HG02763 (cell line): ENCODE measurements at regions not wholly inside any gene's neighbourhood (a gene's known extent, or its start where the extent isn't known, plus 50 kb on each side); places are given as distances from the start of the nearest gene placed in this dataset.

Experiments
- ATAC-seq: cut with Tn5 transposase; IDR thresholded peaks from one replicate; pipeline ENCODE4 v1.9.1; 2021; ENCODE audit warnings: mild to moderate bottlenecking, moderate library complexity; ENCODE audit not compliant: unreplicated experiment

DNA sequence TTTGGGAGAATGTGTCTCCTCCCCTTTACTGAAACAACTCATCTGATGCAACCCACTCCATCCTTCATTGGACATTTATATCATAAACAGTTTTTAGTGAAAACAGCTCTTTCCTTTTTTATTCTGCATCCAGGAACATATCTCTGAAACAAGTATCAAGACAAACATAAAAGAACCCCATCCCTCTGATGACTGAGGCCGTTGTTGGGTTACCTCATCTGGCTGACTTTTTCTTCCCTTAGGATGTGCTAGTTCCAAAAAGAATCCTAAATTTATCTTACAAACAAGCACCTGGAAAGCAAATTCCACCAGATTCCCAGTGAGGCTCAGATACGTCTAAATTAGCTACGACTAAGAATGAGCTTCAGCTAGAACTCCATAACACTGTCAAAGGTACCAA lies 483.7 kb upstream of the INTU start:
- no peak for ATAC-seq

DNA sequence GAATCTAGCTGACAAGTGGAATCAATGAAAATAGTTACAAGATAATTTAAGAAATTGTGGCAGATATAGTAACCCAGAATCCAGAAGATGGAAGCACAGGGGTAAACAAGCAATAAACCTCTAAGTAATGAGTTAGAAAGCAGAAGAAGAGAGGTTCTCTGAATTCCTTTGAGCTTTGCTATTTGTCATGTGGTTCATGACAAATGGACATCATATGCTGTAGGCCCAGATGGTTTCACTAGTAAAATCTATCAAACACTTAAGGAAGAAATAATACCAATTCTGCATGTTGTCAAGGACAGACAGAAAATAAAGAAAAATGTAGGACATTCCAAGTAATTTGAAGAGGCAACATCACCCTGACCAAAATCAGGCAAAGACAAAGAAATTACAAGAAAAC lies 480.8 kb upstream of the INTU start:
- ATAC-seq = no peak

DNA sequence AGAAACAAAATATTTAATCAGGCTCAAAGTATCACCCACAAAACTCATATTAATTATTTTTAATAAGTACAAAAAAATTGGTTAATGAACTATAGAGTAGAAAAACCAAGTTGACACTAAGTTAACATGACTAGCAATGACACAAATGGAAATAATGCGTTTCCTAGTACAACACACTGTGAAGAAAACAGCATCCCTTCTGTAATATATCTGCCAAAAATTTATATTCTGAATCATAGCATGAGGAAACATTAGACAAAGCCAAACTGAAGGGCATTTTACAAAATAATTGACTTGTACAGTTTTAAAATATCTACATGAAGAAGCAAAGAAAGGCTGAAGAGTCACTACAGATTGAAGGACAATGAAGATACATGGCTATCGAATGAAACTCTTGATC lies 477.6 kb upstream of the INTU start:
- no peak for ATAC-seq

DNA sequence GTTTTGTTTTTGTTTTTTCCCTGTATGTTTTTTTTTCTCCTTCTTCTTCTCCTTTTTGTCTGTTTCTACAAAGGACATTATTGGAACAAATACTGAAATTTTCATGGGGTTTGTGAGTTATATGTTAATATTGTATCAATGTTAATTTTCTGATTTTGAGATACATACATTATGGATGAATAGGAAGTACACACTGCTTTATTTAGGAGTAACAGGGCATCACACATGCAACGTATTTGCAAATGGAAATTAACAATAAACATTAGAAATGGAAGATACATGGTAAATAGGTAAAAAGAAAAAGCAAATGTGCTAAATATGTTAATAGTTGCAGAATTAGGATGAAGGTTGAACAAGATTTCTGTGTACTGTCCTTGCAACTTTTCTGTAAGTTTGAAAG lies 477.2 kb upstream of the INTU start:
- no peak for ATAC-seq

DNA sequence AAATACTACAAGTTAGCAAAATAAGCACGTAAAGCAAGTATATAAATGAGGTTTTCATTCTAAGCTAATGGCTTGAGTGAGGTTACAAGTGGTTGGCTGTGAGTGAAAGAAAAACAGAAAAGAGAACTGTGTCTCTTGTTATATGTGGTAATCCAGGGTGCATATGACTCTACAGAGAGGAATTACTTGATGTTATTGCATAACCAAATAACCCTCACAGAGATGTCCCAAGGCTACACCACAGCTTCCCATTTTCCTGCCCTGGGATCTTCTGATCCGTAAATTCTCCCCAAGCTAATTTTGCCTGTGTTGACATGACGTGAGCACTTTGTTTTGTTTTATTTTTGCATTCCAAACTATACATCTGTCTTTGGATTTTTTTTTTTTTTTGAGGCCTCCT lies 470.0 kb upstream of the INTU start:
- ATAC-seq = no peak

DNA sequence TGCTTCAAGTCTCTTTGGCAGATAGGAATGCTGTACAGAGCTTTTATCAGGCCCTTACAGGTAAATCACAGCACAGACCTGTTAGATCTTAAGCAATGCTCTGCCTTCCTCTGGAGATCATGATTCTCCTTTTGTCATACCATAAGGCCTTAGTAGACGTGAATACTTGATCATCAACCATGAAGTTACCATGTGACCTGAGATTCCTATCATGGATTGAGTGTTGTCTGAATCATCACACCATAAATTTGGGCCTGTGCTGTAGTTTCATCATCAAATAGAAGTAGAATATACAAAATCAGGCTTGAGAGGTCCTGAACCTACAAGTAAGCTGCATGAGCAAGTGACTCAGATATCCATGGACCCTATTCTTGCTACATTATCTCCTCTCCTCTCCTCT lies 466.8 kb upstream of the INTU start:
- ATAC-seq = no peak

DNA sequence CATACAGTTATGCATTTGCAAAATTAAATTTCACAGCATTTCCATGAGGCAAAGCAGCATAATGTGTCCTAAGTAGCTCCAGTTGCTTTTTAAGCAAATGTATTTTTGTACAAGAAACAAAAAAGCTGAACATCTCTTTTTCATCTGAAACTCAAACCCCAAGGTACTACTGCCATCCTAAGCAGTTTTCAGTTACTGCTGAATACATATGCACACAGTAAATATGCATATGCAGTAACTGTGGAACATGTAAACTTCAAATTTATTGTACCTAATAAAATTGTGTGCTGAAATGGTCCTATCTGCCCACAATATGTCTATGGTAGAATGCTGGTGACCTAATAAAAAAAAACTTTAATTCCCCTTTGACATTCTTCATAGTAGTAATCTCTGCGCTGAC lies 458.6 kb upstream of the INTU start:
- ATAC-seq = no peak

DNA sequence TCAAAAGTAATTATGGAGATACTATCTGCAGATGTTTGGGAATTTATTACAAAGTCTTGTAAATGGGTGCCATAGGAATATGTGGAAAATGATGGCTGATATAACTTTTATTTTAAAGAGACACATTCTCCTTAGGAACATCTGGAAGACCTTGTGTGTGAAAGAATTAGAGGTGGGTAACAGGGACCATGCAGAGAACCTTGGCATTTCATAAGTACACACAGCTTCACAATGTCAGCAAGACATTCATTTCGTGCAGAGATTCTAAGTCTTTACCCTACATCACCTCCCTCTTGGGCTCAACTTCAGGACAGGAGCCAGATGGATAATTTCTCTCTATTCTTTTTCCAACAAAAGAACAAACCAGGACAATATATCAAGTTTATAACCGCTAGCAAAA lies 458.1 kb upstream of the INTU start:
- no peak for ATAC-seq

DNA sequence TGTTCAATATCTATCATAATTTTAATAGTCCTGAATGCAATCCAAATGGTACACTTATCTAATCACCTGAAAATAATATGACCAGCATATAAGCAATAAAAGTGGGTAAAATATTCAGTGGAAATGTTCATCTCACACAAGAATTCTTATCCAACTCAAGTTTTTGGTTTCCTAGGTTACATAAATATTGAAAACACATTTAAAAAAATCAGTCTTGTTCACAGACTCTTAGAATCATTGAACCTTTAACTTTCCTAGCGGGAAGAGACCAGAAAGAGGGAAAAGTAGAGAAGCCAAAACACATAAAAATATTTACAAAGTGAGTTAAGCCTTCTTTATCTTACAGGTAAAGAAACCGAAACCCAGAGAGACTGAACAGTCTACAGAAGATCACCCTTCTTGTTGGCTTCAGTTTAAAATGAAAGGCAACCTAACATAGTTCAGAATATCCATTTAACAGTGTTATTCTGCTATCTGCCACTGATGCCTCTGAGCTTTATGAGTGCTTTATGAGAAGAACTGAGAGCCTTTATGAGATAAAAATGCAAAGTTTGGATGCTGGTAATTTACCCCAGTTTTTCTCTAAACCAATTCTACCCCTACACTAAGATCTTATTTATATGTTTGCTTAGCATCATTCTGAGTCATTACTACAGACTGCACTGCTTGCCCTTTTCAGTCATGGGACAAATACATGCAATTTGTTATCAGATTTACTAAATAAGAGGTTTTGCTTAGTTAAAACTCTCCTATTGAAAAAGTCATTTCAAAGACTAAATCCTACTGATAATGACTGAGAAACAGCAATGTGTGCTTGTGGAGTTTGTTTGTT lies 453.3 kb upstream of the INTU start:
- ATAC-seq = no peak

DNA sequence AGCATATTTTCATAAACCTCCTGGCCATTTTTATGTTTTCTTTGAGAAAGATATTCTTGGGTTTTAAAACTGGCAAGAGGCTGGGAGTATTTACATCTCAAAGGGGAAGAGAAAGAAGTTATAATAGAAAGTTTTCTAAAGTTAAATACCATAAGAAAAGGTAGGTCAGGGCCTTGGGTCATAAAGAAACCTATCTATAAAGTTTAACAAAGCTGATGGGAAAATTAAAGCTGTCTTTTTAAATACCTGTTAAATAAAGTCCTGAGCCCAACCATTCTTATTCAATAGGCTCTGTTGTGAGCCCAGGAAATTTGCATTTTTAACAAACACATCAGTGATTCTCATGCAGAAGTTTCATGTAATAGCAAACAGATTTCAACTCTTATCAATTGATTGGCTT lies 451.8 kb upstream of the INTU start:
- ATAC-seq = no peak

DNA sequence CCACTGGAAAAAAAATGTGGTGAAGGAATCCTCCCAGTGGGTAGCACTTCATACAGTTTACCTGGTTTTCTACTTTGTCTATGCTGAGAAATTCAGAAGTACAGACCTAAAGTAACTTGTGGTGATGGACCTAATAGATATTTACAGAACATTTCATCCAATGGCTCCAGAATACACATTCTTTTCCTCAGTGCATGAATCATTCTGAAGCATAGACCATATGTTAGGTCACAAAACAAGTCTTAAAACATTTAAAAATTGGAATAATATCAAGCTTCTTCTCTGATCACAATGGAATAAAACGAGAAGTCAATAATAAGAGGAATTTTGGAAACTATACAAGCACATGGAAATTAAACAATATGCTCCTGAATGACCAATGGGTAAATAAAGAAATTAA lies 450.1 kb upstream of the INTU start:
- ATAC-seq = no peak

DNA sequence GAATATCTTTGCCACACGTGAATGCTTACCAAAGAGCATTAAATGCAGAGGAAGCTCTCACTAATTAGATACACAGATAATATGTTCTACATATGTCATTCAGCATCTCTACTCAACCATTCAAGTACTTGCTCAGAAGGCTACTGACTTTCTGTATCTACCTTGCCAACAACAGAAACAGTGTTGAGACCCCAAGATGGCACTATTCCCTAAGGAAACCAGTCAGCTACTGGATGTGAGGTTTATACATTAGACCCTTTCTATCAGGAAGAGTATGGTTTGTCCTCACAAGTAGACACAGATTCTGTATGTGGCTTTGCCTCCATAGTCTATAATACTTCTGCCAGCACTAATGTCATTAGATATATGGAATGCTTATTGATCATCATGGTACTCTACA lies 443.9 kb upstream of the INTU start:
- no peak for ATAC-seq

DNA sequence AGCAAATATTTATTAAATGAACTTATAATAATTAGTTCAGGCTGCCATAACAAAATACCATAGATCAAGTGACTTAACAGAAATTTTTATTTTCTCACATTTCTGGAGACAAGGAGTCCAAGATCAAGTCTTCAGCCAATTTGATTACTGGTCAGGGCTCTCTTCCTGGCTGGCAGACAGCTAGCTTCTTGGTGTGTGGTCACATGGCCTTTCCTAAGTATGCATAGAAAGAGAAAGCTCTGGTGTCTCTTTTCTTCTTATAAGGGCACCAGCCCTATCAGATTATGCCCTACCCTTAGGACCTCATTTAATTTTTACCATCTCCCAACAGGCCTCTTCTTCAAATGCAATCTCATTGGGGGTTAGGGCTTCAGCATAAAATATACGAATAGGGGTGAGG lies 438.5 kb upstream of the INTU start:
- ATAC-seq = no peak

DNA sequence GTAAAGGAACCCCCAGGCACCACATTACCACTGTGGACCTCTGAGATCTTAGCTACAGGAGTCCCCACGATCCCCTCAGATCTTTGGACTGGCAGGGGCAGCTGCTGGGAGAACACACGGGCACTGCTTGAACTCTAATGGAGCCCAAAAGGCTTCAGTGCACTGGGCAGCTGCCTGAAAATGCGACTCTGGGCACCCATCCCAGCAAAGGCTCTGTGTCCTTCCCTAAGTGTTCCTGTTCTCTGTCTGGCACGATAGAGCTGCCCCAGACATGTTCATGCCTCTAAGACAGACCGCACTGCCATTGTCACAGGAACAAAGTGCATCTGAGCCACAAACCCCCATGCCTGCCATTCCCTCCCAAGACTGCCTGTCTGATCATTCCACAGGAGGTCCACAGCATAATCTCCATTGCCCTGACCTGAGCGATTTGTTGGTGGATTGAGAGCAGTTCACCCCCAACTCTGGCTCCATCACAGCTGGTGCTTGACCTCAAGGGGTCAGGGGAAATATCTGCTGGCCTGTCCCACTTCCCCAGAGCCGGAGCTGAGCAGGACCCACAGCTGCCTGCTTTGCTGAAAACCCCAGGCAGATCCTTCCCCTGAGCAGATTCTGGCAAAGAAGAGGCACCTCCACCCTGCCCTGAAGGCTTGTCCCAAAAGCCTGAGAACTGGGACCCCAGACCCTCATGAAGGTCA lies 436.0 kb upstream of the INTU start:
- ATAC-seq = no peak

DNA sequence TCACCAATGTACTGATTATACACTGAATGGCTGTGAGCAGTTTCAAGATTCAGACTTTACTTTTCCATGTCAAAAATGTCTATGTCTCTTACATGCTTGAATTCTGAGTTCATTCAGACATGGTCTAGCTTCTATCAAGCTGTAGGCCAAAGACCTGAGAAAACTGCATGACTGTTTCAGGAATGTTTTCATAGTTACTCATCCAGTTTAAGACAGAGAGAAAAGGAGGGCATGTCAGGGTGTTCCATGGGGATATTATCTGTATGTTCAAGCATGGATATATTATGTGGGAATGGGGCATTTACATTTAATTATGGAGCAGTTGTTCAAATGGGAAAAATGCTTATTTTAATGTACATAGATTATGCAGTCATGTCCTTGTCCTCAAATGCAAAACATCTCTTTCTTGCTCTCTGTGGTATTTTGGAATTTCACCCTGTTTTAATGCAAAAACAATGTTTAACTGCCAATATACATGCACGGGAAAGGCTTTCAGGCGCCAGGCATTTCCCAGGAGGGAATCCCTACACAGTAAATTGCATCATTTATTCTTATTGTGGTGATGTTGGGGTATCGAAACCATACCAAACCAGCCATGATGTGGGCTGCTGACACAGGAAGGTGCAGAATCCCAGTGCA lies 429.1 kb upstream of the INTU start:
- no peak for ATAC-seq

DNA sequence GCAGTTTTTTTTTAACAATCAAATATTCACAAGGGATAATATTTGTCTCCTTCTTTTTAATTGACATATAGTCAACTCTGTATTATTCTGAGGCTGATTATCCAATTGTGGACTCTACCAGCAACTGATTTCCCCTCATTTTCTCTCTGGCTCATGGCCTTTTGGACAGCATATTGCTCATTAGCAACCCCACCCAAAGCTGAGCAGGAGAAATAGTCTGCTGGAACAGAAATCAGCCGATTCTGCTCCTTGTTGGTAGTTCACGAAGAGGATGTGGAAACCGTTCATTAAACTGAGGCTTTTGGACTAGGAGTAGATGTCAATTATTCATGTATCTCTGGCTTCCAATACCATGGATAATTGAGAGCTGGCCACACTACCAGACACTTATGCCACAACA lies 428.4 kb upstream of the INTU start:
- no peak for ATAC-seq

DNA sequence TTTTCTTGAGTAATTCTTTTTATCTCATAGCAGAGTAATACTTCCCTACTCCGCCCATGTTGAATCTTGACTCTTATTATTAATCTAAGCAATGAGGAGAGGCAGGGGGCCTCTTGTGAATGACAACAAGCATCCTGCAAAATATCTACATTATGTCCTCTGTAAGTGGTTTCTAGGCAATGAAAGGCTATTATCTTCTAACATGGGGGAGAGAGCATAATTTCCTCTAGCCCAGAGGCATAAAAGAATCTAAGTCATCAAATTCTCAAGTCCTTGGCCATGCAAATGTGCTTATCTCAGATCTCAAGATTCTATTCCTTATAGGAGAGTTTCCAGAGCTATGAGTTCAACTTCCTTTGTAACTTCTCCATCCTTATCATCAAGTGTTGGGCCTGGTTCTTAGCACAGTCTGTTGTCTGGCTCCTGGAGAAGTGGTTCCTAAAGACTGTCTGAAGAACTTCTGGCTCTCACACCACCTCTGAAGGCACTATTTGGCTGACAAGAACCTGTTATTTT lies 423.1 kb upstream of the INTU start:
- no peak for ATAC-seq

DNA sequence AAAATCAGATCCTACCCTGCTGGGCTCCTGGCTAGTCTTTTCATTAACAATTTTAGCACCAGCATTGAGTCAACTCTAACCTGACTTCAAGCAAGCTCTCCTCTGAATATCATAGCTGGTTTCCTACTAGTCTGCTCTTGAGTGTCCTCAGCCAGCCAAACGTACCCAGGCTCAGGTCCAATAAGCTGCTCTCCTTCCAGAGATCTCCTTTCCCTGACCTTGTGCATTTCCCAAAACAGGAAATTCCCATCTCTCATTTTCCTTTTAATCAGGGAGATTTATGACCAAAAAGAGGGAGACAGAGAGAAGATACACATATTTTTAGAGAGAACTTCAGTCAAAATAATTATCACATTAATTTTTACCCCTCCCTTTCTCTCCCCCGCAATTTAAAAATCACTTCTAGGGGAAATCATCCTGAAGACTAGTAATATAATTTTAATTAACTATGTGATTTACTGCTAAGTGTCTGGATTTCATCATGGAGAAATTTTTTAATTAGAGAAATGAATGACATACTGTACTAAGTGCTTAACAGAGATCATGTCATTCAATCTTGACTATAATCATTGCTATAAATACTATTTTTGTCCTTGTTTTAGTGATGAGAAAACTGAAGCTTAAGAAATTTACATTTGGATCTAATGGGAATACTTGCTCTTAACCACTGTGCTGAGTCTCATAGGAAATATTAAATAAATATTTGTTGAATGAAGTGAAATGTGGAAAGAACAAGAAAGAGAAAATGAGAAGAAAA lies 421.7 kb upstream of the INTU start:
- ATAC-seq = no peak

DNA sequence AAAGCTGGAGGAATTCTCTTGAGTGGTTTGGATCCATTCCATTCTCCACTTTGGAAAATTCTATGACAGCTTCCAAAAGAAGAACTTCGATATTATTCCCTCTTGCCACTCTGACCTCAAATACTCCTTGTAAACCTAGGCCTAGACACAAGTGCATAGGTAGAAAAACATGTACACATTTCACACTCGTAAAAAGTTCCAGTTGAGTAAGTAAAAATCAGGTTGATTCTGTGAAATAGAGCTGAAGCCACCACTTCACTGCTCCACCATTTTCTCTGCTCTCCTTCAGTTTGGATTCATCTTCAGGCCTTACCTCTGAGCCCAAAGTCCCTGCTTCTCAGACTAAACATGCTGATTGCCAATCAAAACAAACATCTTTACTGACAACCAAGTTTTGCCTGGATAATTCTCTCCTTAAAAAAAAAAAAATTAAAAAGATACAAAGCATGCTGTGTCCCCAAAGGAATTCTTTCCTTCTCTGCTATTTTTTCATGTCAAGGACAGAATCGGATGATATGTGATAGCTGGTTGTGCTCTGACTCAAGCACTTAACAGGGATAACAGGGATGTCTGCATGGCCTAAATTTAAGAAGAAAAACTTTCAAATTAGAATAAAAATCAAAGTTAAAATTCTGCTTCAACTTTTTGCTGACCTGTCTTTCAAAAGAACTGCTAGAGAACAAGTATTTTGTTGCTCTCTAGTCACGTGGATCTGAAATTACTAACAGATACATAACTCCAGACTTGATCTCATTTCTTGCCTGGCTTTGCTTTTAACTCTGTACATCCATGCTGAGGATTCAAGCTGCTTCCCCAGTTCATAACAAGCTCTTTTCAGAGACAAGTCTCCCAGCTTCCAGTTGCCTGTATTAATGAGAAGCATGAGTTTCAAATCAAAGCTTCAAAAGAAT lies 420.9 kb upstream of the INTU start:
- ATAC-seq = no peak

DNA sequence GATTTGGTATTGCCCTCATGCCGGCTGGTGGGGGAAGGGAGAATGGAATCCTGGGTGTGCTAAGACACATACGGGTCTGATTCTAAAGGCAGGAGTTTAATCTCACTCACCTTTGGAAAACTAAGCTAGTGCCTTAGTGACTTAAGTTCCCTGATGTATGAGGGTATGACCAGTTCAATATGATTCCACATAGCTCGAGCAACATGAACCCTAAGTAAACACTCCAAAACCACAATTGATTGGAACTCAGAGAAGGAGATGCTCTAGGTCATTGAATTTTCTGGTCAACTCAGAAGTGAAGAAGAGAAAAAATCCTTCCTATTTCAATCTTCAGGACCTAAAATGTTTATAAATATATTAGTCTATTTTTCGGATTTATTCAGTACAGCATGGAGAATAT lies 420.1 kb upstream of the INTU start:
- ATAC-seq = no peak
